GM12865 (cell line): ENCODE measurements at regions not wholly inside any gene's neighbourhood (a gene's known extent, or its start where the extent isn't known, plus 50 kb on each side); places are given as distances from the start of the nearest gene placed in this dataset.

Experiments
- DNase-seq: peaks from one replicate; pipeline ENCODE4 v3.0.0; 2010; ENCODE audit warnings: low read depth
- H3K4me3 ChIP-seq: 2 replicates; pipeline ENCODE4 v1.5.1; 2011; ENCODE audit warnings: mild to moderate bottlenecking, low read depth, low read length, control low read depth
- CTCF ChIP-seq: IDR thresholded peaks from 2 replicates; pipeline ENCODE4 v1.5.1; 2011; ENCODE audit warnings: low read length, control low read depth, low read depth, inconsistent platforms; ENCODE audit not compliant: insufficient read depth; ENCODE audit errors: missing control alignments

GRCh38 chr17:13067629-13068303, 49.9 kb upstream of the ELAC2 start:
- DNase-seq, result no peak
- H3K4me3 ChIP-seq, result no peak overlapping the region
- TF ChIP-seq CTCF, result no peak
